ENCODE measurements at regions not wholly inside any gene's neighbourhood (a gene's known extent, or its start where the extent isn't known, plus 50 kb on each side); places are given as distances from the start of the nearest gene placed in this dataset.
"Not testable (repeated sequence)": the region's sequence is repeated elsewhere in the genome, so short reads cannot be mapped to it uniquely, and the experiment has no call there.

GRCh38 chr12:27133022-27133590 is 50.7 kb upstream of the C12orf71 start:
- Histone ChIP-seq H4K20me1 (no peaks in the 10 kb centered on the region), H3K36me3 (no peaks in the 10 kb centered on the region), H3K4me2 (no peak overlapping the region), H3K4me3 (no peak overlapping the region), H3K4me1 (no peaks in the 10 kb centered on the region), H3K9me3 (replicated peaks in 1 of 11) (peaks cover 0 to 9% (median 3%) of the 10 kb centered on the region in 11 experiments; a peak in 3 of 22 replicates), H3K9ac (no peak overlapping the region), H3K27ac (no peak overlapping the region), H3K27me3 (no peaks in the 10 kb centered on the region)
- TF ChIP-seq Cebpa-rat (IDR thresholded peaks at IDR 0.05): no peak

DNA sequence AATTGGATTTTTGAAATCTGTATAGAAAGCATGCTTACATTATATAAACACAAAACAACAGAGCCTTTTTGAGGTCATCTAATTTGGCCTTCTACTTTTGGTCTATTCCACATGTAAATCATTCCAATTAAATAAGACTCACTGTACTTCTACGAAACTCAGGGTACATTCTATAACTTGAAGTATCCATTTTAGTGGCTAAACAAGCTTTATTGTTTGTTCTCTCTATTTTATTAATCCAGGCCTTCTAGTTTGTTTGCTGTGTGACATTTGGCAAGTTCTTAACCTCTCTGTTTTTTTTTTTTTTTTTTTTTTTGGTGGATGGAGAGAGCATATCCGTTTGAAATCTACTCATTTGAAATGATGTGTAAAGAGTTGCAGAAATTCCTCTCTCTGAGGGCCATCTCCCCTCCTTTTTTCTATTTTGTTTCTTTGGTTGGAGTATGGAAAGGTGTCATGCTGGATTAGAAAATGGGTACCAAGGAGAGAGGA is 58.1 kb upstream of the C12orf71 start:
- Histone ChIP-seq H3K4me3 (no peak overlapping the region), H3K9me3 (replicated peaks in 1 of 11) (peaks cover 0 to 9% (median 3%) of the 10 kb centered on the region in 11 experiments; a peak in 3 of 22 replicates), H3K27me3 (no peaks in the 10 kb centered on the region), H3K4me1 (peaks cover 5 to 13% (median 9%) of the 10 kb centered on the region in 10 experiments; a peak in 18 of 20 replicates), H3K9ac (no peak overlapping the region), H3K4me2 (no peak overlapping the region), H4K20me1 (no peaks in the 10 kb centered on the region), H3K36me3 (no peaks in the 10 kb centered on the region), H3K27ac (no peak overlapping the region)
- TF ChIP-seq Cebpa-rat (IDR thresholded peaks at IDR 0.05): no peak

DNA sequence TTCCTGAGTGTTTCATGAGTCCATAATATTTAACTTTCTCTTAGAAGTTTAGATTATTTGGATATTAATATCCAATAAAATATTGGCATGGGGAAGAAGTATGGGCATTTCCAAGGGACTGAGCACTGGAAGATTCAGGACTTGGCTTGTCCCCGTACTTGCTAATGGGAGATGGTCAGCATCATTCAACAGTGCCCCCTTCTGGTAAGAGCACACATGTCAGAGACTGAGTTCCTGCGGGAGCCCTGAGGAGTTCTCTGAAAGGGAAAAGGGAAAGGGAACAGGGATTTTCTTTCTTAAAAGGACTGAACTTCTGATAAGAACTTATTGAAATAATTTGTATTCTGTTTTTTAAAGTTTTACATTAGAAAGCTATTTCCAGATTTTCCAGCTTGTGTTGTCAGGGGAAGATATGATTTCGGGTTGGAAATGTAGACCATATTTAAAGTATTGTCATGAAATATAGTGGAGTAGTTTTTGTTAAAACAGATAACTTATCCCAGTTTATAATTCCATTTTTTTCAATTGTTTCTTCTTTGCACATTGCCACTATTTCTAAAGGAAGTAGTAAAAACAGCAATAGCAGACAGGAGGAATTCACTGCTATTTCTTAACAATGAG is 59.8 kb upstream of the C12orf71 start:
- Histone ChIP-seq H4K20me1 (no peaks in the 10 kb centered on the region), H3K4me1 (peaks cover 5 to 13% (median 9%) of the 10 kb centered on the region in 10 experiments; a peak in 18 of 20 replicates), H3K9ac (no peak overlapping the region), H3K4me3 (no peak overlapping the region), H3K27me3 (no peaks in the 10 kb centered on the region), H3K27ac (no peak overlapping the region), H3K9me3 (replicated peaks in 1 of 11) (peaks cover 0 to 4% (median 0%) of the 10 kb centered on the region in 11 experiments; a peak in 1 of 22 replicates), H3K36me3 (no peaks in the 10 kb centered on the region), H3K4me2 (no peak overlapping the region)
- TF ChIP-seq Cebpa-rat (IDR thresholded peaks at IDR 0.05): no peak

DNA sequence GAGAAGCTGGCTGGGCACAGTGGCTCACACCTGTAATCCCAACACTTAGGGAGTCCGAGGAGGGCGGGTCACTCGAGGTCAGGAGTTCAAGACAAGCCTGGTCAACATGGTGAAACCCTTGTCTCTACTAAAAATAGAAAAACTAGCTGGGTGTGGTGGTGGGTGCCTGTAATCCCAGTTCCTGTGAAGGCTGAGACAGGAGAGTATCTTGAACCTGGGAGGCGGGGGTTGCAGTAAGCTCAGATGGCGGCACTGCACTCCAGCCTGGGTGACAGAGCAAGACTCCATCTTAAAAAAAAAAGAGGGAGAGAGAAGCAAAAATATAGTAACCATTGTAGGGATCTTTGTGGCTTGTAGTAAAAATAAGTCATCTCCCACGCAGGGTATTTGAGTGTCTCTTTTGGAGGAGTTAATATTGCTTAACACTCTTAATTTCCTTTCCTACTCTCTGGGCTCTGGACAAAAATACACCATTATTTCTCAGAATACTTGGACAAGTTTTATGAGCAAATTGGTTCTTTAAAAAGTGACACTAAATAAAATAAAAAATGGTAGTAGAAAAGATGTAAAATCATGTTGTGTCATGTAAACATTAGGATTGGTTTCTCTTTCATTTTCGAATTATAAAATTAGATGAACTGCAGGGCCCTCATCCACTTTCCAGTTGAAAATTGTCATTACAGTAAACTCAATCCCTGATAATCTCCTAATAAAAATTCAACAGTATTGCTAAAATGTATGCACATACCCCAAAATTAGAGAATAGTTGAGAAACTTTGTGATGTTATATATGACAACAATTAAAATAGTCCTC is 61.1 kb upstream of the C12orf71 start:
- Histone ChIP-seq H4K20me1 (no peaks in the 10 kb centered on the region), H3K4me3 (no peak overlapping the region), H3K4me1 (peaks cover 5 to 13% (median 9%) of the 10 kb centered on the region in 10 experiments; a peak in 18 of 20 replicates), H3K4me2 (peak overlapping the region; percentile 24 to 71 (median 64); a peak in 21 of 22 replicates), H3K27ac (peak overlapping the region in 10 of 11 experiments; percentile 3 to 78 (median 59); a peak in 15 of 22 replicates), H3K36me3 (no peaks in the 10 kb centered on the region), H3K9ac (peak overlapping the region in 4 of 11 experiments; percentile 4 to 50 (median 28); a peak in 4 of 22 replicates), H3K27me3 (no peaks in the 10 kb centered on the region), H3K9me3 (replicated peaks in 1 of 11) (no peaks in the 10 kb centered on the region)
- no peak for TF ChIP-seq Cebpa-rat (IDR thresholded peaks at IDR 0.05)

- H3K4me2 ChIP-seq, H3K4me3 ChIP-seq: not testable (repeated sequence)
- H3K4me1 ChIP-seq: peaks cover 5 to 13% (median 9%) of the 10 kb centered on the region in 10 experiments; a peak in 18 of 20 replicates
These were observed 63.3 kb upstream of the C12orf71 start for GRCh38 chr12:27145725-27146124.

GRCh38 chr12:27148373-27148772 is 66.0 kb upstream of the C12orf71 start:
- H3K4me1 ChIP-seq: peaks cover 8 to 16% (median 13%) of the 10 kb centered on the region in 10 experiments
- H4K20me1 ChIP-seq: no peaks in the 10 kb centered on the region
- H3K27me3 ChIP-seq: no peaks in the 10 kb centered on the region
- H3K36me3 ChIP-seq: no peaks in the 10 kb centered on the region
- no peaks in the 10 kb centered on the region for H3K9me3 ChIP-seq (replicated peaks in 1 of 11)
- no peak for TF ChIP-seq Cebpa-rat (IDR thresholded peaks at IDR 0.05)
- H3K9ac ChIP-seq: no peak overlapping the region
- no peak overlapping the region for H3K27ac ChIP-seq
- H3K4me3 ChIP-seq: no peak overlapping the region
- no peak overlapping the region for H3K4me2 ChIP-seq

More at GRCh38 chr12:27145725-27146124, 63.3 kb upstream of the C12orf71 start:
- not testable (repeated sequence) for H3K9me3 ChIP-seq (replicated peaks in 1 of 11); H3K9ac ChIP-seq; H3K36me3 ChIP-seq; H3K27ac ChIP-seq; H3K27me3 ChIP-seq; H4K20me1 ChIP-seq

DNA sequence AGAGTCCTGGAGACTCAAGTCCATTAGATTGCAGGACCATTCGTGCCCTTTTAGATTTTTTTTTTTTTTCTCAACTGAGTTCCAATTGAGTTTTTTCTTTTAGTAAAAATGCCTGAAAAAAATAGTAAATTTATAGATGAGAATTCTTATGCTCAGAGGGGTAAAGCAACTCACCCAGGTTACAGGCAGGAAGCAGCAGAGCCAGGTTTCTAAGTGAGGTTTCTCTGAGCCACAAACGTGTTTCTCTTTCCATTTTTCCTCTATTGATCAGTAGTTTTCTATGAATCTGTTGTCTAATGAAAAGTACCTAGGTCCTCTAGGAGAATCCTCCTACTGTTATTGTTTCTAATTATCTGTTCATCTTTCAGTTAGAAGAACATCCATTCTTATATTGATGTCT is 66.4 kb upstream of the C12orf71 start:
- no peak overlapping the region for H3K9ac ChIP-seq
- no peak overlapping the region for H3K27ac ChIP-seq
- H3K4me2 ChIP-seq: no peak overlapping the region
- no peaks in the 10 kb centered on the region for H3K36me3 ChIP-seq
- H3K4me1 ChIP-seq: peaks cover 6 to 12% (median 9%) of the 10 kb centered on the region in 10 experiments
- no peaks in the 10 kb centered on the region for H3K9me3 ChIP-seq (replicated peaks in 1 of 11)
- no peak overlapping the region for H3K4me3 ChIP-seq
- no peak for TF ChIP-seq Cebpa-rat (IDR thresholded peaks at IDR 0.05)
- H3K27me3 ChIP-seq: no peaks in the 10 kb centered on the region
- no peaks in the 10 kb centered on the region for H4K20me1 ChIP-seq

- H3K9ac ChIP-seq: no peak overlapping the region
These were observed 69.1 kb upstream of the C12orf71 start for GRCh38 chr12:27151479-27151878.

DNA sequence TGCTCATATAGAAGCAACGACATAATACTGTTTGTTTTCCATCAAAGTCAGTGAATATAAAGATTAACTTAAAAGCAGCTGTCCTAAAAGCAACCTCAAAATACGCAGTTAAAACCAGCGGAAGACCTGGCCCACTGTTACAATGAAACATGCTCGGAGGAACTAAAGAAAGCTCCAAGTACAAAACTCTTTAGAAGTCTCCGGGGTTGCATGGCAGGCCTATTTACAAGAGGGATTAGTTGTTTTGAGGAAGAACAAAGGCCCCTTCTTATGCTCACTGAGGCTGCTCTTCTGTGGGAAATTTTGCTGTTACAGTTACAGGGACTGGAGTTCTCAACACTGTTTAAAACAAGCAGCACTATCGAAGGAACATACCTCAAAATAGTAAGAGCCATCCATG is 75.9 kb upstream of the C12orf71 start:
- H3K4me1 ChIP-seq: no peaks in the 10 kb centered on the region
- no peak overlapping the region for H3K27ac ChIP-seq
- H3K4me3 ChIP-seq: no peak overlapping the region
- no peak overlapping the region for H3K9ac ChIP-seq
- H4K20me1 ChIP-seq: no peaks in the 10 kb centered on the region
- no peak for TF ChIP-seq Cebpa-rat (IDR thresholded peaks at IDR 0.05)
- peaks cover 0 to 10% (median 0%) of the 10 kb centered on the region in 11 experiments; a peak in 2 of 22 replicates for H3K9me3 ChIP-seq (replicated peaks in 1 of 11)
- no peaks in the 10 kb centered on the region for H3K27me3 ChIP-seq
- no peaks in the 10 kb centered on the region for H3K36me3 ChIP-seq
- no peak overlapping the region for H3K4me2 ChIP-seq

More at GRCh38 chr12:27151479-27151878, 69.1 kb upstream of the C12orf71 start:
- no peaks in the 10 kb centered on the region for H4K20me1 ChIP-seq
- TF ChIP-seq Cebpa-rat (IDR thresholded peaks at IDR 0.05): no peak
- no peak overlapping the region for H3K27ac ChIP-seq
- H3K36me3 ChIP-seq: no peaks in the 10 kb centered on the region
- H3K4me3 ChIP-seq: no peak overlapping the region
- H3K9me3 ChIP-seq (replicated peaks in 1 of 11): no peaks in the 10 kb centered on the region
- peak overlapping the region in 10 of 11 experiments; percentile 10 to 58 (median 46); a peak in 16 of 22 replicates for H3K4me2 ChIP-seq
- H3K4me1 ChIP-seq: peaks cover 6 to 10% (median 8%) of the 10 kb centered on the region in 10 experiments
- H3K27me3 ChIP-seq: no peaks in the 10 kb centered on the region
